Jurkat, Clone E6-1 (cell line): ENCODE measurements at regions not wholly inside any gene's neighbourhood (a gene's known extent, or its start where the extent isn't known, plus 50 kb on each side); places are given as distances from the start of the nearest gene placed in this dataset.

Experiments used
- DNase-seq: peaks from one replicate; pipeline ENCODE4 v3.0.0-alpha.2; 2011; ENCODE audit warnings: low read depth, low spot score
- H3K4me3 ChIP-seq: 2 replicates; pipeline ENCODE4 v1.5.1; 2011; ENCODE audit warnings: mild to moderate bottlenecking, low read length, control low read depth, moderate library complexity

DNA sequence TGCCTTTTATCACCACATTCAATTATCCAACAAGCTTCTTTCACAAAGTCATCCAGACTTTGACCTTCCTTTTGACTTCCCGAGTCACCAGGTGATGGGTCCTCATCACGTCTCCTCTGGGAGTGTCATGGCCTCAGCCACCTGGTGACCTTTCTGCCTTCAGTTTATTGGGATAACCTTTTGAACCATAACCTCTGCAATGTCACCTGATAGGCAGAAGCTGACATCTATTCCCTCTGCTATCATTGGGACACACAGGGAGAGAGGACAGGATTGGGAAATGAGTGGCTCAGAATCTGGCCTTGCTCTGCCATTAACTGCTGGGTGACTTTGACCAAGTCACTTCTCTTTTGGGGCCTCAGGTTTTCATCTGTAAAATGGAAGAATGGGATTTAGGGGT lies 388.7 kb downstream of the NUAK1 start:
- no peak for DNase-seq
- H3K4me3 ChIP-seq: no peak overlapping the region

DNA sequence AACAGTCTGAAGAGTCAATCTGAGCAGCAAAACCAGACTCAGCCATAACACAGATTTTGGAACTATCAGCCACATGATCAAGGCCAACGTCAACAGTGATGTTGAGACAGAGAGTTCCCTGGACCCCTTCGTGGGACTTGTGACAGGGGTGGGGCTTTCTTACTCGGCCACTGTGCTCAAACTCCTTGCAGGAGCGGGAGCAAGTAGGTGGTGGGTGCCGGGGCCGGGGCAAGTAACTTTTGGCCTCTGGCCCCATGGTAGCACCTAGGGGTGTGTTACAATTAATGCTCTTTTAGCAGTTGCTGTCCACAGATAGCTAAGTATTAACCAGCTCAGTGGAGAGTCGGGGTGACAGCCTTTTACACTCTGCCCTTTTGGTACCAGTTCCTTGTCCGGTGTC lies 384.4 kb downstream of the NUAK1 start:
- DNase-seq: no peak
- H3K4me3 ChIP-seq: no peak overlapping the region

DNA sequence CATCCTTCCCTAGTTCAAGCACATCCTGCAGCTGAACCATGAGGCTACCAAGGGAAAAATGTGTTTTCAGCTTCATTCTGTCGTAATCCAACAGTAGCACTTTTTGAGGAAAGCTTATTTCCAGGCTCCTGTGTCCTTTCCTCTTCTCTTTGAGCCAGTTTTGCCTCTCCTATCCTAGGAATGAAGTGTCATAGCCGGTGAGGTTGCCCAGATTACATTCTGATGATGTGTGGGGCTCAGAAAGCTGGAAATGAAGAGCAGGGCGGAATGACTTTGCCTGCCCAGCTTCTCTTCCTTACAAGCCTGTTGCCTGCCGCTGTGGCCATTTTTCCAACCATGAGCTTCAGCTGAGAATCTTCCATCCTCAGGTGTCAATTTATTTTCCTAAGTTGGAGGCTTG lies 381.8 kb downstream of the NUAK1 start:
- DNase-seq: no peak
- H3K4me3 ChIP-seq: no peak overlapping the region

DNA sequence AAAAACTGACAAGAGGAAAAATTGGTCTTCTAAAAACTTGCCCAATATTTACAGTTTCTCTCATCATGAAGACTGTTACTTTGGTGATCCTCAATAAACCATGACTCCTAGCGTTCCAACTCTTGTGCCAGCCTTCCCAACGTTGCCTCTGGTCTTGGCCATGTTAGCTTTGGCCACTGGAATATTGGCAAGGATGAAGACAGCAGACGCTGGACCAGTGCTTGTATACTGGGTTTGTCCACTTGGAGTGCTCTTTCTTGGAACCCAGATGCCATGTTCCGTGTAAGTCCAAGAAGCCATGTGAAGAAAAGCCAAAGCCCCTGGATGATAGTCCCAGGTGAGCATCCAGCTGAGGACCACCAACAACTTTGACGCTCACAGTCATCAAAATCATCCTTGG lies 379.6 kb downstream of the NUAK1 start:
- DNase-seq: no peak
- no peak overlapping the region for H3K4me3 ChIP-seq

GRCh38 chr12:105761075-105761474 lies 377.7 kb downstream of the NUAK1 start:
- H3K4me3 ChIP-seq: no peak overlapping the region
- no peak for DNase-seq

DNA sequence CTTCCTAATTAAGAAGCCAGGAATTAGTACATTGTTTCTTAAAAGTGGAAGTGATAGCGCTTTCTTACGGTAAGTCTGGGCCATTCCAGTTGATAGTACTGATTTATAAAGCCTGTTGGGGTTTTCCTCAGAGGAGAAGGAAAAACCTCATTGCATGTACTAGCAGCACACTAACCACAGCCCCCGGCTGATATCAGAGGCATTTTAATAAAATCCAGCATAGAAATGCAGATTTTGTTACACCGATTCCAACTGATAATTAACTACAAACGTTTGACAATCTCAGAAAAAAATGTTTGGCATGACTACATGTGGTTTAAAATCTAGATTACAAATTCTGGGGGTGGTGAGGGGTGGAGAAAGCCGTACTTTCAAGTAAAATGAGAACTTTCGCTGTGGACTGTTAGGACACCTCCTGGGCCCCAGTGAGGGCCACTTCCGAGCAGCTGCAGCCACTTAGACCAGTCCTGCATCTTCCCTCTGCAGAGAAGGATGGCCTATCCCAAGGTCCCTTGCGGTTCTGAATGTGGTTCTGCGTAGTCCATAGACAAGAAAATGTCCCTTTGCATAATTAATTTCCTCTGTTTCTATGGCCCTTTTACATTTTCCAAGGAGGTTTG lies 374.4 kb downstream of the NUAK1 start:
- no peak for DNase-seq
- no peak overlapping the region for H3K4me3 ChIP-seq

DNA sequence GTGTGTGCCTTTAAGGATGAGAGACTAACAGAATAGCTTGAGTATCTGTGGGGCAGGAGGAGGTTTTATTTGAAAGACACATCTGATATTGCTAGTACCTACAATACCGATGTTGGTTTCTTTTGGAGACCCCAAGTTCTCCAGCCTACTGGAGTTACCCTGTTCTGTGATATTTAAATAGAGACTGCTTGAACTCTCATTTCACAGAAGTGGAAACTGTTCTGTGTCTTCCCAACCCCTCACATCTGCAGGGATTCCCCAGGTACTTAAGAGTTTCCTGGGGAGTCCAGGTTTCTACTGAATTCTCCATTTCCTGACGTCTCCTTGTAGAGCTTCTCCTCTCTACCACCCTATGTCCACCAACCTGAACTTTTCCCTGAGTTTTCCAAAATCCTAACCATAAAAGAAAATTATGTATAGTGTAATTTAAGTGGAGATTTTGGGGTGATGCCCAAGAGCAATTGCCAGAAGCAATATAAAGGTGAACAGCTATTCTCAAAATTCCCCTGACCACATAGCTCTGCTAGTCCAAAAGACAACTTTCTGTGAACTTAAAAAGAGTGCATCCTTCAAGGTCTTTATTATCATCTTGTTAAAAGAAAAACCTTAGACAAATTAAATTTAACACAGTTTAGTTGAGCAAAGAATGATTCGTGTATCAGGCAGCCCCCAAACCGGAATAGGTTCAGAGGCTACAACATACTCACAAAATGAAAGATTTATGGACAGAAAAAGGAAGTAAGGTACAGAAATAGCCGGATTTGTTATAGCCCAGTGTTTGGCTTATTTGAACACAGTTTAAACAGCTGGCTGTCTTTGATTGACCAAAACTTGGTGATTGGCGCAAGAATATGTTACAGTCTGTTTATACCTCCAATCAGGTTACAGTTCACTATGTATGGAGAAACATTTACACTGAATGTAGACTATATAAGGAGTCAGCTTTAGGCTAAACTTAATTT lies 373.4 kb downstream of the NUAK1 start:
- DNase-seq: no peak
- no peak overlapping the region for H3K4me3 ChIP-seq

GRCh38 chr12:105766029-105766428 lies 372.7 kb downstream of the NUAK1 start:
- H3K4me3 ChIP-seq: no peak overlapping the region
- DNase-seq: no peak

DNA sequence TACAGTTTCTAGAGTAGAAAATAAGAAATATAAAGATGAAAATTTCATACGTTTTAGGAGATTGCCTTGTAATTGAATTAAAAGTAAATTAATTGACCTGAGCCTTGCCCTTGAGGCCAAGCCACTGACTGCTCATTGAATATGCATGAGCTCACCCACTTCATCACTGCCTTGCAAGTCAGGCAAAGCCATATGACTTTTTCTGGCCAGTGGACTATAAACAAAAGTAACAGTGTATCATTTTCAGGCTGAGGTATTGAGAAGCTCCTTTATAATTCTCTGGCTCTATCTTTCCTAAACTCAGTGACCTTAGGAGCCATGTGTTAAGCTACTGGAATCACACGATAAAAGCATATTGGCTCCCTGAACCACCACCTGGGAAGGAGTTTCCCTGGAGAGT lies 369.3 kb downstream of the NUAK1 start:
- no peak for DNase-seq
- no peak overlapping the region for H3K4me3 ChIP-seq

DNA sequence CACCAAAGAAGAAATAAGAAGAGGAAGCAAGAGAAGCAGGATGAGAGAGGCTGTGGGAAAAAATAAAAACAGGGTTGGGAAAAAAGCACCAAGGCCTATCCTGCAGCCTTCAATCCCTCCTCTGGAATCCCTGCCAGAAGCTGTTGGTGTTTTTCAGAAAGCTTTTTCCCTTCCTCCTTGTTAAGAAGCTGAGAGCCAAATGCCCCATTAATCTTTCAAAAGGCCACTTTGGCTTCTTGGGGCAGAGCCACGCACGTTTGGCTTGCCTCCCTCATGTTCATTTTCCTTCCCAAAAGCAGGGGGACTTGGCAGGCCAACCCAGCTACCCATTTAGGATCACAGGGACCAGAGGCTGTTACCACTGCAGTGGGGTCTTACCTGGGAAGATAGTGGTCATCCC lies 365.3 kb downstream of the NUAK1 start:
- no peak overlapping the region for H3K4me3 ChIP-seq
- DNase-seq: no peak

DNA sequence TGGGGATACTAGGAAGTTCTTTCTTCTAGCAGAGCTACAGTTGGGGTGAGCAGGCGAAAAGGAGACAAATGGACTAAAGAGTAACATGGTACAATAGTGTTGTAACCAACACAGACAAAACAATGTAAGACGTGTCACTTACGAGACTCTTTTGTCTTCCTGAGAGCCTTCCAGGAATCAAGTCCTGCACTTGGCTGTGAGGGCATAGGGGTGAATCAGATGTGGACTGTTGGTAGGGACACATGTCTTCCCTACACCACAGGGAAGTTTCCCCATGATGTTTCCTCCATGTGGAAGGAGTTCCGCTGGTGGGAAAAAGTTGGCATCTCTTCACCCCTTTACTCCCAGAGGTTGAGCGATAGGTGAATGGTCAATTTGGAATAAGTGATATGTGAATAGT lies 364.7 kb downstream of the NUAK1 start:
- DNase-seq: no peak
- H3K4me3 ChIP-seq: no peak overlapping the region

- DNase-seq: no peak
- H3K4me3 ChIP-seq: no peak overlapping the region
Measured at GRCh38 chr12:105775343-105775742, 363.4 kb downstream of the NUAK1 start.

DNA sequence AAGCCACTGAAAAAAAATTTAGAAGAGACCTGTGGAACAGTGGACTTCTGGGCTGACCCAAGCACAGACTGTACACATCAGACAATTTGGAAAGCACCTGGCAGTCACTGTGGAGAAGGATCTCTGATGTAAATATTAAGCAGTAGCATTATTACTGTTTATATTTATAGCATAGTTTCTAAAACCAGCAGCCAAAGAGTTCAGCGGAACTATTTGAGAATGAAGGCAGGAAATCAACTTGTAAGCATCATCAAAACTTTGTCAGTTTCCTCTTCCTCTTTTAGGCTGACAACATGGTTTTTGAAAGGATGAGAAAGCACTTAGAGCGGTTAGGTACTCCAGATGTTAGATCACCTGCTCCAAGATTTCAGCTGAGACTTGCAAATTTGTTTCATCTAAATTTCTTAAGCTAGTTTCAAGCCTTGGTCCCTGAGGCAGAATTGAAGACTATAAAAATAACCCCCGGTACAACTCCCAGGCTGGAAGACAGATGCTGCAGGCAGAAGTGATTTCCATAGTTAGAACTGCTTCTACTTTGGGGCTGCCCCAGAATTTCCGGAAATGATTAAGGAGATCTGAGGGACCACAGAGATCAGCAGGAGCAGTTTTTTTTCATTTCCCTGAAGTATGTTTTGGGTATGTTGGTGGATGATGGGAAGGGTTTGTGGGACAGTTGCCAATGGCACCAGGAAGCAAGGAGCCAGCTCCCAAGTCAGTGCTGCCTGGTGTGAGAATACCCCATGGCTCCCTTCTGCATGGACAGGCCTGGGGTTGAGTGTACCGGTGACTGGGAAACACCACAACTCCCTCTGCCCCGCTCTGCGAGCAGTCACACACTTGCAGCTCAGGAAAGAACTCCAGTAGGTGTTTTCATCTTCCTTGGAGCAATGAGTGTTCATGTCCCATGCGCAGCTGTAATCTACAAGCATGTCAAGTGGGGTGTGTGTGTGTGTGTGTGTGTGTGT lies 354.5 kb downstream of the NUAK1 start:
- peak overlapping the region; percentile 9; the same call in 1 of the 2 replicates for H3K4me3 ChIP-seq
- DNase-seq: peak; percentile 75

- no peak overlapping the region for H3K4me3 ChIP-seq
- no peak for DNase-seq
Measured at GRCh38 chr12:105793421-105793820, 345.3 kb downstream of the NUAK1 start.

DNA sequence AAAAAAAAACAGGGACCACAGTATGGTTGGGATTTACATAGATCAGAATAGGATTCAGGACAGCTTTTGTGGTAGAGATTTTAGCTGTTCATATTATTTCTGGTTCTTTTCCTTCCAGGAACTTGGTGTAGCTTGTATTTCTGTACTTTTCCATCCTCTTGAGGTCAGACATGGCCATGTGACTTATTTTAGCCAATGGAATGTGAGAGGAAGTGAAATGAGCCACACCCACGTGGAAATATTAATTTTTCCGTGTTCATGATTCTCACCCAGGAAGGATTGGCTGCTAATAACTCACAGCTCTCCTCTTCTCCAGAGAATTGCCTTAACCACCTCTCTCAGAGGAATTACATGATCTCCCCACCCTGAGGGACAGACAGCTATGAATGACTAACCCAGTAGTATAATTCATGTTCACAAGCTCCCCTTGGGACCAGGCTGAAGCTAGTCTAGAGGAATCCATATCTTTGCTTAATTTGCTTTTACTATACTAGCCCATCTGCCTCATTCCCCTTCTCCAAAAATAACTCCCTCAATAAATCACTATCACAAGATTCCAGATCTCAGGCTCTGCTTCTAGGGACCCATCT lies 340.4 kb downstream of the NUAK1 start:
- no peak overlapping the region for H3K4me3 ChIP-seq
- DNase-seq: no peak

- no peak for DNase-seq
Measured at GRCh38 chr12:105799103-105799502, 339.7 kb downstream of the NUAK1 start.

DNA sequence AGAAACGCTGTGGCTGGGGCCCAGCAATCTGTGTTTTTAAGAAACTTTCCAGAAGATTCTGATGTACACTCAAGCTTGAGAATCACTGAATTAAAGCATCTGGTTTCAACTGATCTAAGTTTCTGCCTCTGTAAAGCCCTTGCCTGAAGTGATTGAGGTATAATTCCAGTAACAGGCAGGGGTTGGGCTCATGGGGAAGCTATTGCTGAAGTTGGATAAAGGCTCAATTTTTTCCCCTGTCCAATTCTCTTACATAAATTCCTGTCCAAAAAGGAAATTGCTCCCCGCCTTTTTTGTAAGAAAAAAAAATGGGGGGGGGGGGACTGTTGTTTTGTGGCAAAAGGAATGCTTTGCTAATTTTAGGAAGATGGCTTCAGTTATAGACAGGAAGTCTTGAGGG lies 337.4 kb downstream of the NUAK1 start:
- no peak for DNase-seq
- H3K4me3 ChIP-seq: no peak overlapping the region

More at GRCh38 chr12:105799103-105799502, 339.7 kb downstream of the NUAK1 start:
- no peak overlapping the region for H3K4me3 ChIP-seq

DNA sequence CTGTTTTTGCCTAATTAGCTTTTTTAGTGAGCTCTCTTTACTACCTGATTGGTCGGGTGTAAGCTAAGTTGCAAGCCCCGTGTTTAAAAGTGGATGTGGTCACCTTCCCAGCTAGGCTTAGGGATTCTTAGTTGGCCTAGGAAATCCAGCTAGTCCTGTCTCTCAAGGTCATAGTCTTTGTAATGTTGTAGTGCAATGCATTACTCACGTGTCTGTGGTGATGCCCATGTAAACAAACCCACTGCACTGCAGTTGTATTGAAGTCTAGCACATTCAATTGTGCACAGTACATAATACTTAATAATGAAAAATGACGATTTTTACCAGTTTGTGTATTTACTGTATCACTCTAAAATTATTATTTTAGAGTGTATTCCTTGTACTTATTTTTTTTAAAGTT lies 335.5 kb downstream of the NUAK1 start:
- no peak overlapping the region for H3K4me3 ChIP-seq
- DNase-seq: no peak

DNA sequence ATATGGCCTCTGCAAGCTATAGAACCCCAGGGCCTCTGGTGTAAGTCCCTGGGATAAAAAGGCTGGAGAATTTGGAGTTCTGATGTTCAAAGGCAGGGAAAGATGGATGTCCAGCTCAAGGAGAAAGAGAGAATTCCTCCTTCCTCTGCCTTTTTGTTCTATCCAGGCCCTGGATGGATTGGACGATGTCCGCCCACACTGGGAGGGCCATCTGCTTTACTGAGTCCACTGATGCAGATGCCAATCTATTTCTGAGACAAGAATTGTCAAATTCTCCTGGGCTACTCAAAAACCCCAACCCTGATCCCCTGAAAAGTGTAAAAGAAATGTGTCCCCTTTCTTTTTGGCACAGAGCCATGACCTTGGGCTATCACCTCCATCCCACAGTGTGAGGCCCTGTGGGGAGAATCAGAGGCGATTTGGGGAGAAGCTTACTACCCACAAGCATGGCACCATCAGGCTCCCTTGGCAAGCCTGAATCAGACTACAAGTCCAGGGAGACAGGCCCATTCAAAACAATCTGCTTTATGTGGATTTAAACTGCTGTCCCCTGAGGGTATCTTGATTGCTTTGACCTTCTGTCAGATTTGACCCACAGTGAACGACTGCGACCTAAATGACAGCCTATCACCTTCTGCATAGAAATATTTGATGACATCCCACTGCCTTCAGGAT lies 334.0 kb downstream of the NUAK1 start:
- no peak for DNase-seq
- no peak overlapping the region for H3K4me3 ChIP-seq
